Liver (tissue), 3 donors: ENCODE measurements at regions not wholly inside any gene's neighbourhood (a gene's known extent, or its start where the extent isn't known, plus 50 kb on each side); places are given as distances from the start of the nearest gene placed in this dataset.

Source experiments
- CTCF ChIP-seq: fragments of 150-350 bp; IDR thresholded peaks from 2 replicates; pipeline ENCODE4 v1.5.1; 2017; ENCODE audit warnings: improper control_type of control experiment, low read depth, low read length; ENCODE audit not compliant: missing input control
- EGR1 ChIP-seq, 2 donors: IDR thresholded peaks; 2 replicates each; pipeline ENCODE4 v1.6.1; 2016 to 2018; ENCODE audit warnings: antibody characterized with exemption in 2 of 2, low read depth in 2 of 2
- FOXA2 ChIP-seq: IDR thresholded peaks from 2 replicates; pipeline ENCODE4 v1.6.1; 2016; ENCODE audit warnings: antibody characterized with exemption
- GABPA ChIP-seq, 2 donors: IDR thresholded peaks in 1 of 2; conservative IDR thresholded peaks in 1 of 2; 2 replicates each; pipeline ENCODE4 v1.6.1; 2016; ENCODE audit warnings: antibody characterized with exemption in 2 of 2, mild to moderate bottlenecking in 1 of 2, moderate library complexity in 1 of 2
- JUND ChIP-seq, 2 donors: IDR thresholded peaks; 2 replicates each; pipeline ENCODE4 v1.6.1; 2016; ENCODE audit warnings: antibody characterized with exemption in 2 of 2
- RAD21 ChIP-seq, 2 donors: IDR thresholded peaks; 2 replicates each; pipeline ENCODE4 v1.6.1; 2016; ENCODE audit warnings: antibody characterized with exemption in 2 of 2, mild to moderate bottlenecking in 2 of 2
- TF ChIP-seq, protein P1 (sequence below): IDR thresholded peaks from 2 replicates; pipeline ENCODE4 v1.6.1; 2016; ENCODE audit warnings: antibody characterized with exemption
- donor health status: healthy.
- donor health status: healthy.

DNA sequence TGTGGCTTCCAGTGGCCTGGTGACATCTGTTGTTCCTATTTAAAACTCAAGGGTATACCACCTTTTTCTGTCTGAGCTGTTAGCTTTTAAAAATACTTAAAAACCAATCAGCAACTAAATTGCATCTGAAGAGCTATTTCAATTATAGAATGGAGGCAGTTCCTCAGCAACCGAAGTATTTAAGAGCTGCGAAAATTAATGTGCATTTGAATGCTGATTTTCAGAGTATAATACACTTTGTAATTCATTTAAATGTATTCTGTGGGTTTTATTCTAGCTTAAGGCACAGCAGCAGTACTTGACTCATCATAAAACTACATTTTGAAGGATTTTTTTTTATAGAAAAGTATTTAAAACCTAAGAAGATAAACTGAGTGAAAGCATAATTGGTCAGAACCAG lies 404.9 kb upstream of the PRKCQ start:
- TF ChIP-seq CTCF, result no peak
- no peak for TF ChIP-seq GABPA (IDR thresholded peaks at IDR 0.05 in 1 of 2, conservative IDR thresholded peaks at IDR 0.05 in 1 of 2)
- TF ChIP-seq FOXA2, result no peak
- TF ChIP-seq RAD21 (IDR thresholded peaks at IDR 0.05), result no peak
- TF ChIP-seq JUND (IDR thresholded peaks at IDR 0.05), result no peak
- TF ChIP-seq EGR1 (IDR thresholded peaks at IDR 0.05; ENCODE audit: low read depth in 2 of 2), result no peak
- TF ChIP-seq, protein P1, sequence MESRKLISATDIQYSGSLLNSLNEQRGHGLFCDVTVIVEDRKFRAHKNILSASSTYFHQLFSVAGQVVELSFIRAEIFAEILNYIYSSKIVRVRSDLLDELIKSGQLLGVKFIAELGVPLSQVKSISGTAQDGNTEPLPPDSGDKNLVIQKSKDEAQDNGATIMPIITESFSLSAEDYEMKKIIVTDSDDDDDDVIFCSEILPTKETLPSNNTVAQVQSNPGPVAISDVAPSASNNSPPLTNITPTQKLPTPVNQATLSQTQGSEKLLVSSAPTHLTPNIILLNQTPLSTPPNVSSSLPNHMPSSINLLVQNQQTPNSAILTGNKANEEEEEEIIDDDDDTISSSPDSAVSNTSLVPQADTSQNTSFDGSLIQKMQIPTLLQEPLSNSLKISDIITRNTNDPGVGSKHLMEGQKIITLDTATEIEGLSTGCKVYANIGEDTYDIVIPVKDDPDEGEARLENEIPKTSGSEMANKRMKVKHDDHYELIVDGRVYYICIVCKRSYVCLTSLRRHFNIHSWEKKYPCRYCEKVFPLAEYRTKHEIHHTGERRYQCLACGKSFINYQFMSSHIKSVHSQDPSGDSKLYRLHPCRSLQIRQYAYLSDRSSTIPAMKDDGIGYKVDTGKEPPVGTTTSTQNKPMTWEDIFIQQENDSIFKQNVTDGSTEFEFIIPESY, result no peak
